ENCODE measurements at regions not wholly inside any gene's neighbourhood (a gene's known extent, or its start where the extent isn't known, plus 50 kb on each side); places are given as distances from the start of the nearest gene placed in this dataset.

DNA sequence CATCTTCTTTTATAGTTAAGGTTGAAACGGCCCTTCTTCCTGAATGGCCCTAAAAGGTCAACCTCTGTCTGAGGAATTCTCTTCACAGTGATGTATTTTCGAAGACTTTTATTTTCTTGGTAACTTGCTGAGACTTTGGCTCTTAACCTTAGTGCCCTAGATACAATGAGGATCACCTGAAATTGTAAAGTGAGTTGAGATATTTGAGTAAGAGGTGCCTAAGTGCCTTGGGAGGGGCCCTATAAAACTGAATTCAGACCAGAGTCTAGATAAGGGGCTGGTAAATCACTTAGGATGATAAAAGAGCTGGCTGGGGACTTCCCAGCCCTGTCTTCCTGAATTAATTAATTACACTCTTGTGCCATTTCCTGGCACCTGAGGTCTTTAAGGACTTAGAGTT, 505.6 kb upstream of the KIRREL3 start:
- TF ChIP-seq, protein P1, sequence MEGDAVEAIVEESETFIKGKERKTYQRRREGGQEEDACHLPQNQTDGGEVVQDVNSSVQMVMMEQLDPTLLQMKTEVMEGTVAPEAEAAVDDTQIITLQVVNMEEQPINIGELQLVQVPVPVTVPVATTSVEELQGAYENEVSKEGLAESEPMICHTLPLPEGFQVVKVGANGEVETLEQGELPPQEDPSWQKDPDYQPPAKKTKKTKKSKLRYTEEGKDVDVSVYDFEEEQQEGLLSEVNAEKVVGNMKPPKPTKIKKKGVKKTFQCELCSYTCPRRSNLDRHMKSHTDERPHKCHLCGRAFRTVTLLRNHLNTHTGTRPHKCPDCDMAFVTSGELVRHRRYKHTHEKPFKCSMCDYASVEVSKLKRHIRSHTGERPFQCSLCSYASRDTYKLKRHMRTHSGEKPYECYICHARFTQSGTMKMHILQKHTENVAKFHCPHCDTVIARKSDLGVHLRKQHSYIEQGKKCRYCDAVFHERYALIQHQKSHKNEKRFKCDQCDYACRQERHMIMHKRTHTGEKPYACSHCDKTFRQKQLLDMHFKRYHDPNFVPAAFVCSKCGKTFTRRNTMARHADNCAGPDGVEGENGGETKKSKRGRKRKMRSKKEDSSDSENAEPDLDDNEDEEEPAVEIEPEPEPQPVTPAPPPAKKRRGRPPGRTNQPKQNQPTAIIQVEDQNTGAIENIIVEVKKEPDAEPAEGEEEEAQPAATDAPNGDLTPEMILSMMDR (IDR thresholded peaks at IDR 0.05; ENCODE audit: low read depth, low read length, poor library complexity, severe bottlenecking) = no peak
- TF ChIP-seq EZH2phosphoT487 (IDR thresholded peaks at IDR 0.05; ENCODE audit: borderline replicate concordance, low read length) = no peak
- H3K9me2 ChIP-seq (replicated peaks; ENCODE audit: control insufficient read depth, low read length) = no peaks in the 10 kb centered on the region
- no peaks in the 10 kb centered on the region for H3K9me3 ChIP-seq (ENCODE audit: control insufficient read depth, insufficient read depth, low read length)
- H3K4me1 ChIP-seq (ENCODE audit: control insufficient read depth, low read length) = no peaks in the 10 kb centered on the region
- H3K4me2 ChIP-seq (ENCODE audit: low read length) = no peak overlapping the region
- no peaks in the 10 kb centered on the region for H3K36me3 ChIP-seq (ENCODE audit: control insufficient read depth, low read length)
- H3K79me2 ChIP-seq (ENCODE audit: control insufficient read depth, low read length) = no peaks in the 10 kb centered on the region
- no peaks in the 10 kb centered on the region for H3K27me3 ChIP-seq (ENCODE audit: control insufficient read depth, low read length)
- H3F3A ChIP-seq (ENCODE audit: control insufficient read depth, insufficient read depth) = no peaks in the 10 kb centered on the region
- H4K20me1 ChIP-seq (ENCODE audit: control insufficient read depth, insufficient read depth, low read depth, low read length) = no peaks in the 10 kb centered on the region
- H3K27ac ChIP-seq (ENCODE audit: low read depth, low read length) = no peak overlapping the region
- no peak overlapping the region for H3K4me3 ChIP-seq (ENCODE audit: low read length)

DNA sequence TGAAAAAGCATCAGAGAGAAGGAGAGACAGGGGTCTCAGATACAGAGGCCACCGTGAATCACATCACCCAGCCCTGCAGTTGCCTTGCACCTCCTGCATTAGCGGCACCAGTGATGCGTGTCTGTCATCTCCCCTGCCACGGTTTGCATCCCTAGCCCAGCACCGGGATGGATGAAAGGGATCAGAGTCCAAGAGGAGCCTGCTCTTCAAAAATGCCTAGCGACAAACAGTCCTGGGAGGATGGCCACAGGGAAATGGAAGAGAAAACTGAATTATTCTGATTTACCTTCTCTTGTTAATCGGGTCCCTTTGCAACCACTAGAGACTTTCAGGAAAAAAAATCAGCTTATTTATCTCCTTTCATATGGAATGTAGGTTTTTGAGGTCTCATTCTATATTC, 495.6 kb upstream of the KIRREL3 start:
- no peaks in the 10 kb centered on the region for H3K36me3 ChIP-seq (ENCODE audit: control insufficient read depth, low read length)
- no peaks in the 10 kb centered on the region for H3K4me1 ChIP-seq (ENCODE audit: control insufficient read depth, low read length)
- H3K4me3 ChIP-seq (ENCODE audit: low read length) = no peak overlapping the region
- no peaks in the 10 kb centered on the region for H3K79me2 ChIP-seq (ENCODE audit: control insufficient read depth, low read length)
- TF ChIP-seq, protein P1 (IDR thresholded peaks at IDR 0.05; ENCODE audit: low read depth, low read length, poor library complexity, severe bottlenecking) = no peak
- TF ChIP-seq EZH2phosphoT487 (IDR thresholded peaks at IDR 0.05; ENCODE audit: borderline replicate concordance, low read length) = no peak
- H3F3A ChIP-seq (ENCODE audit: control insufficient read depth, insufficient read depth) = no peaks in the 10 kb centered on the region
- no peaks in the 10 kb centered on the region for H4K20me1 ChIP-seq (ENCODE audit: control insufficient read depth, insufficient read depth, low read depth, low read length)
- H3K9me3 ChIP-seq (ENCODE audit: control insufficient read depth, insufficient read depth, low read length) = no peaks in the 10 kb centered on the region; the same call in 1 of the 2 replicates
- H3K27me3 ChIP-seq (ENCODE audit: control insufficient read depth, low read length) = no peaks in the 10 kb centered on the region
- H3K27ac ChIP-seq (ENCODE audit: low read depth, low read length) = no peak overlapping the region
- no peak overlapping the region for H3K4me2 ChIP-seq (ENCODE audit: low read length)
- H3K9me2 ChIP-seq (replicated peaks; ENCODE audit: control insufficient read depth, low read length) = no peaks in the 10 kb centered on the region

DNA sequence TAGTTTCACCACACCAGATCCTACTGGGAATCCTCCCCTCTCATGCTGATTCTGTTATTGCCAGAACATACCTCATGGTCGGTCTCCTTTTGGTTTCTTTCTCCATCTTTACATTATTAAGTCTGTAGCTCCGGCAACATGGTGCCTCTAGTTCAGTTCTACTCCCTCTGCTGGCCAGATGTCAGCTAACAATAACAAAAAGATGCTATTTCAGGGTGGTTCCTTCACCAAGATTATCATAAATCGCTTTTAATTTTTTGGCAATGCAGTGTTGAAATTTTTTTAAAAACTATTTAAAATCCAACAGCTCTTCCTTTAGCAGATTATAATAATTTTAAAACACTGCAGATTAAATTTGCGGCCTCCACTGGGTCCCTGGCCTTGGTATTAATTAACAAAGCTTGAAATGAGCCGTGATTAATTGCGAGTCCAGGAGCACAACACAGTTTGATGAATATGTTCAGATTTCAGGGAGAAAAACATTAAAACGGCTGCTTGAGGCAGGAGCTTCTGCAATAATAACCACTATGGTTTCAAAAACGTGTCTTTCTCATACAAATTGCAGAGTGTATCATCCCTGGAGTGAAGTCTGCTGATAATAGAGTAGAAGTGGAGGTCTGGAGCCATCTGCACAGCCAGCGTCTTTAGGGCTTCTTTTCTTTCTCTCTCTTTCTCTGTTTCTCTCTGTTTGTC, 492.9 kb upstream of the KIRREL3 start:
- H3K9me2 ChIP-seq (replicated peaks; ENCODE audit: control insufficient read depth, low read length) = no peaks in the 10 kb centered on the region
- H3K4me3 ChIP-seq (ENCODE audit: low read length) = no peak overlapping the region
- H3K27ac ChIP-seq (ENCODE audit: low read depth, low read length) = no peak overlapping the region
- H3K4me1 ChIP-seq (ENCODE audit: control insufficient read depth, low read length) = no peaks in the 10 kb centered on the region
- H3K4me2 ChIP-seq (ENCODE audit: low read length) = no peak overlapping the region
- no peaks in the 10 kb centered on the region for H3K79me2 ChIP-seq (ENCODE audit: control insufficient read depth, low read length)
- TF ChIP-seq, protein P1 (IDR thresholded peaks at IDR 0.05; ENCODE audit: low read depth, low read length, poor library complexity, severe bottlenecking) = peak; percentile 57
- no peak for TF ChIP-seq EZH2phosphoT487 (IDR thresholded peaks at IDR 0.05; ENCODE audit: borderline replicate concordance, low read length)
- no peaks in the 10 kb centered on the region for H3K27me3 ChIP-seq (ENCODE audit: control insufficient read depth, low read length)
- no peaks in the 10 kb centered on the region for H4K20me1 ChIP-seq (ENCODE audit: control insufficient read depth, insufficient read depth, low read depth, low read length)
- no peaks in the 10 kb centered on the region; the same call in 1 of the 2 replicates for H3K9me3 ChIP-seq (ENCODE audit: control insufficient read depth, insufficient read depth, low read length)
- no peaks in the 10 kb centered on the region for H3K36me3 ChIP-seq (ENCODE audit: control insufficient read depth, low read length)
- no peaks in the 10 kb centered on the region for H3F3A ChIP-seq (ENCODE audit: control insufficient read depth, insufficient read depth)

All from DOHH2 (cell line).